ENCODE measurements at regions not wholly inside any gene's neighbourhood (a gene's known extent, or its start where the extent isn't known, plus 50 kb on each side); places are given as distances from the start of the nearest gene placed in this dataset.
A peak's percentile ranks its signal among the peaks of the same experiment; 100 is the strongest.

DNA sequence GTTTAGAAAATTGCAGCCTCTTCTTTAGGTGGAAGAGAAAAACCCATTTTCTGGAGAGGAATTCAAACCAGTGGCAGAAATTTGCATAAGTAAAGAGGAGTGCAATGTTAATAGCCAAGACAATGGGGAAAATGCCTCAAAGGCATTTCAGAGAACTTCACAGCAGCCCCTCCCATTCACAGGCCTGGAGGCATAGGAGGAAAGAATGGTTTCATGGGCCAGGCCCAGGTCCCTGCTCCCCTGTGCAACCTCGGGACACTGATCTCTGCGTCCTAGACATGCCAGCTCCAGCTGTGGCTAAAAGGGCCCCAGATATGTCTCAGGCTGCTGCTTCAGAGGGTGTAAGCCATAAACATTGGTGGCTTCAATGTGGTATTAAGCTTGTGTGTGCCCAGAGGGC is 161.8 kb upstream of the CENPE start:
- TF ChIP-seq, protein P1, sequence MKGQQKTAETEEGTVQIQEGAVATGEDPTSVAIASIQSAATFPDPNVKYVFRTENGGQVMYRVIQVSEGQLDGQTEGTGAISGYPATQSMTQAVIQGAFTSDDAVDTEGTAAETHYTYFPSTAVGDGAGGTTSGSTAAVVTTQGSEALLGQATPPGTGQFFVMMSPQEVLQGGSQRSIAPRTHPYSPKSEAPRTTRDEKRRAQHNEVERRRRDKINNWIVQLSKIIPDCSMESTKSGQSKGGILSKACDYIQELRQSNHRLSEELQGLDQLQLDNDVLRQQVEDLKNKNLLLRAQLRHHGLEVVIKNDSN (IDR thresholded peaks at IDR 0.05): 0 out of 2 replicates have a peak, but pooled peaks have one; percentile 39
- TF ChIP-seq ZBTB7A (IDR thresholded peaks at IDR 0.05; ENCODE audit: low read depth) (no peak), CREB1 (IDR thresholded peaks at IDR 0.05; ENCODE audit: low read depth) (no peak), REST (IDR thresholded peaks at IDR 0.05; ENCODE audit: low read depth) (no peak), TAF1 (IDR thresholded peaks at IDR 0.05; ENCODE audit: low read depth) (no peak)

DNA sequence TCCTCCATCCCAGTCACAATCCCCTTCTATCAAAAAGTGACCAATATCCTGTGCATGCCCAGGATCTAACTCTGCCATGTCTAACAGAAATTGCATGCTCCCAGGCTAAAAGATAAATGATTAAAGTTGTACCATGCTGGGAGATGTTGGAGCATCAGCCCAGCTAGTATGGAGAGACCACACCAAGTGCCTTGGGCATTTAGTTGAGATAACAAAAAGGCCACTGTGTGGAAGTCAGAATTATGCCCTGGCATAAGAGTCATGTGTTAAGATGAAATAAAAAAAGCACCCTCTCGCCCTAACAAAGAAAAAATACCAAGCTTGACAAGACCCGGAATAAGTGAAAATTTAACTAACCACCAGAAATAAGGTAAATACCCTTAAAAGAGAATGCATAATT is 155.9 kb upstream of the CENPE start:
- TF ChIP-seq YY1 (IDR thresholded peaks at IDR 0.05; ENCODE audit: low read depth): no peak
- TF ChIP-seq CREB1 (IDR thresholded peaks at IDR 0.05; ENCODE audit: low read depth): no peak
- no peak for TF ChIP-seq NFIC (IDR thresholded peaks at IDR 0.05)
- TF ChIP-seq RAD21 (IDR thresholded peaks at IDR 0.05; ENCODE audit: low read depth): no peak
- no peak for TF ChIP-seq TCF12 (IDR thresholded peaks at IDR 0.05; ENCODE audit: low read depth)
- TF ChIP-seq CEBPB (IDR thresholded peaks at IDR 0.05): no peak
- TF ChIP-seq, protein P1 (IDR thresholded peaks at IDR 0.05): no peak
- TF ChIP-seq EP300 (IDR thresholded peaks at IDR 0.05; ENCODE audit: borderline replicate concordance): no peak
- no peak for TF ChIP-seq REST (IDR thresholded peaks at IDR 0.05; ENCODE audit: low read depth)
- no peak for TF ChIP-seq ZBTB7A (IDR thresholded peaks at IDR 0.05; ENCODE audit: low read depth)
- TF ChIP-seq EGR1 (IDR thresholded peaks at IDR 0.05): no peak
- no peak for TF ChIP-seq TEAD4 (IDR thresholded peaks at IDR 0.05)
- TF ChIP-seq, protein P2, sequence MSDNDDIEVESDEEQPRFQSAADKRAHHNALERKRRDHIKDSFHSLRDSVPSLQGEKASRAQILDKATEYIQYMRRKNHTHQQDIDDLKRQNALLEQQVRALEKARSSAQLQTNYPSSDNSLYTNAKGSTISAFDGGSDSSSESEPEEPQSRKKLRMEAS (IDR thresholded peaks at IDR 0.05): no peak
- no peak for TF ChIP-seq FOXM1 (IDR thresholded peaks at IDR 0.05; ENCODE audit: borderline replicate concordance, low read depth)
- no peak for TF ChIP-seq TAF1 (IDR thresholded peaks at IDR 0.05; ENCODE audit: low read depth)

DNA sequence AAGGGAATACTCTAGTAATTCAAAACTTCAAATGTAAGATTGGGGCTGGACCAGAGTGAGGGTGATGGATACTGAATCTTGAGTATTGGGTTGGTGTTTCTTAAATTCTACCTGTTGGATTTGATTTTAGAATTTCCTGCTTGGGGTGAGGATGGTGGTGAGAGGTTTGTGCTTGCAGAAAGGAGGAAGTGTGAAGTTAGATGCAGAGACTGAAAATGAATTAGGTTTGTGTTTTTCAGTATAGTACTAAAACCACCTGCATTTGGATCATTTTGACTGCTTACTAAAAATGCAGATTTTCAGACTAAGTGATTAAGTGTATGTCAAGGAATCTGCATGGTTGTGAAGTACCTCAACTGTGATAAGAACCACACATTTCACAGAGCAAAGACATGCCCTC is 131.5 kb upstream of the CENPE start:
- TF ChIP-seq REST (IDR thresholded peaks at IDR 0.05; ENCODE audit: low read depth) (no peak), EGR1 (IDR thresholded peaks at IDR 0.05) (no peak), FOXM1 (IDR thresholded peaks at IDR 0.05; ENCODE audit: borderline replicate concordance, low read depth) (no peak), EP300 (IDR thresholded peaks at IDR 0.05; ENCODE audit: borderline replicate concordance) (no peak), CEBPB (IDR thresholded peaks at IDR 0.05) (no peak), RAD21 (IDR thresholded peaks at IDR 0.05; ENCODE audit: low read depth) (no peak), TAF1 (IDR thresholded peaks at IDR 0.05; ENCODE audit: low read depth) (no peak)
- TF ChIP-seq, protein P2 (IDR thresholded peaks at IDR 0.05): no peak
- TF ChIP-seq, protein P1 (IDR thresholded peaks at IDR 0.05): no peak

DNA sequence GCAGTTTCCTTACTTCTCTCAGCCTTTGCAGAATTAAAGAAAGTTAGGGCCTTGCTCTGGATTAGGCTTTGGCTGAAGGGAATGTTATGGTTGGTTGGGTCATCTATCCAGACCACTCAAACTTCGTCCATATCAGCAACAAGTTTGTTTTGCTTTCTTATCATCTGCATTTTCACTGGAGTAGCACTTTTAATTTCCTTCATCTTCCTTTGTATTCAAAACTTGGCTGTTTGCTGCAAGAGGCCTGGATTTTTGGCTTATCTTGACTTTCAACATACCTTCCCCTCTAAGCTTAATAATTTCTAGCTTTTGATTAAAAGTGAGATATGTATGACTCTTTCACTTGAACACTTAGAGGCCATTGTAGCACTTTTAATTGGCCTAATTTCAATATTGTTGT is 126.7 kb upstream of the CENPE start:
- TF ChIP-seq FOXM1 (IDR thresholded peaks at IDR 0.05; ENCODE audit: borderline replicate concordance, low read depth): no peak
- TF ChIP-seq, protein P1 (IDR thresholded peaks at IDR 0.05): no peak
- TF ChIP-seq REST (IDR thresholded peaks at IDR 0.05; ENCODE audit: low read depth): no peak
- TF ChIP-seq RAD21 (IDR thresholded peaks at IDR 0.05; ENCODE audit: low read depth): no peak
- TF ChIP-seq CREB1 (IDR thresholded peaks at IDR 0.05; ENCODE audit: low read depth): no peak
- TF ChIP-seq NFIC (IDR thresholded peaks at IDR 0.05): no peak
- TF ChIP-seq EP300 (IDR thresholded peaks at IDR 0.05; ENCODE audit: borderline replicate concordance): no peak
- TF ChIP-seq TCF12 (IDR thresholded peaks at IDR 0.05; ENCODE audit: low read depth): no peak
- TF ChIP-seq, protein P2 (IDR thresholded peaks at IDR 0.05): no peak
- TF ChIP-seq YY1 (IDR thresholded peaks at IDR 0.05; ENCODE audit: low read depth): no peak
- TF ChIP-seq CEBPB (IDR thresholded peaks at IDR 0.05): no peak
- TF ChIP-seq TEAD4 (IDR thresholded peaks at IDR 0.05): no peak
- TF ChIP-seq EGR1 (IDR thresholded peaks at IDR 0.05): no peak
- no peak for TF ChIP-seq ZBTB7A (IDR thresholded peaks at IDR 0.05; ENCODE audit: low read depth)
- no peak for TF ChIP-seq TAF1 (IDR thresholded peaks at IDR 0.05; ENCODE audit: low read depth)

Measured in Ishikawa (cell line).